Activated naive CD8-positive, alpha-beta T cell treated with anti-CD3 and anti-CD28 coated beads, Interleukin-2, amount 50 U/mL, for 24 hours (primary cell): ENCODE measurements at regions not wholly inside any gene's neighbourhood (a gene's known extent, or its start where the extent isn't known, plus 50 kb on each side); places are given as distances from the start of the nearest gene placed in this dataset.

Source experiments
- ATAC-seq: fragments of 150-1000 bp; cut with Tn5 transposase; one replicate; pipeline ENCODE4 v1.10.0; 2021
- DNase-seq: peaks from one replicate; pipeline ENCODE4 v3.0.0; 2021
- H3K27ac Mint-ChIP-seq: one replicate; pipeline ENCODE4 v1.8.0; 2021; ENCODE audit warnings: mild to moderate bottlenecking, mixed read lengths
- H3K27me3 Mint-ChIP-seq: one replicate; pipeline ENCODE4 v1.8.0; 2021; ENCODE audit warnings: mixed read lengths
- H3K36me3 Mint-ChIP-seq: one replicate; pipeline ENCODE4 v1.8.0; 2021; ENCODE audit warnings: low read depth, mixed read lengths
- H3K4me1 Mint-ChIP-seq: one replicate; pipeline ENCODE4 v1.8.0; 2021; ENCODE audit warnings: mixed read lengths
- H3K4me3 Mint-ChIP-seq: one replicate; pipeline ENCODE4 v1.8.0; 2021; ENCODE audit warnings: mild to moderate bottlenecking, moderate library complexity, mixed read lengths
- H3K9me3 Mint-ChIP-seq: one replicate; pipeline ENCODE4 v1.8.0; 2021; ENCODE audit warnings: mixed read lengths

GRCh38 chr7:35353481-35353880 is 99.6 kb upstream of the TBX20 start:
- H3K4me1 Mint-ChIP-seq: no peaks in the 10 kb centered on the region

GRCh38 chr7:35351466-35351865 is 97.6 kb upstream of the TBX20 start:
- H3K27me3 Mint-ChIP-seq: peaks cover 15% of the 10 kb centered on the region
- H3K27ac Mint-ChIP-seq: no peak overlapping the region
- ATAC-seq: no peak
- H3K4me3 Mint-ChIP-seq: no peak overlapping the region
- no peaks in the 10 kb centered on the region for H3K4me1 Mint-ChIP-seq
- no peak for DNase-seq
- no peaks in the 10 kb centered on the region for H3K36me3 Mint-ChIP-seq
- no peaks in the 10 kb centered on the region for H3K9me3 Mint-ChIP-seq

More at GRCh38 chr7:35353481-35353880, 99.6 kb upstream of the TBX20 start:
- no peaks in the 10 kb centered on the region for H3K9me3 Mint-ChIP-seq
- ATAC-seq: no peak
- DNase-seq: no peak
- no peak overlapping the region for H3K4me3 Mint-ChIP-seq
- no peak overlapping the region for H3K27ac Mint-ChIP-seq
- H3K36me3 Mint-ChIP-seq: no peaks in the 10 kb centered on the region
- H3K27me3 Mint-ChIP-seq: peaks cover 19% of the 10 kb centered on the region

- no peaks in the 10 kb centered on the region for H3K4me1 Mint-ChIP-seq
- ATAC-seq (no peak), DNase-seq (no peak)
- peaks cover 13% of the 10 kb centered on the region for H3K27me3 Mint-ChIP-seq
- no peaks in the 10 kb centered on the region for H3K9me3 Mint-ChIP-seq
- H3K27ac Mint-ChIP-seq: no peak overlapping the region
- H3K4me3 Mint-ChIP-seq: no peak overlapping the region
- no peaks in the 10 kb centered on the region for H3K36me3 Mint-ChIP-seq
Observed at GRCh38 chr7:35348611-35349400, 94.9 kb upstream of the TBX20 start.

GRCh38 chr7:35342786-35343185 is 88.9 kb upstream of the TBX20 start:
- Mint-ChIP-seq H3K27ac (no peak overlapping the region), H3K4me3 (no peak overlapping the region), H3K36me3 (no peaks in the 10 kb centered on the region), H3K4me1 (no peaks in the 10 kb centered on the region), H3K9me3 (no peaks in the 10 kb centered on the region), H3K27me3 (peaks cover 9% of the 10 kb centered on the region)
- DNase-seq: no peak
- no peak for ATAC-seq

GRCh38 chr7:35339811-35340210 is 85.9 kb upstream of the TBX20 start:
- no peak overlapping the region for H3K4me3 Mint-ChIP-seq
- H3K4me1 Mint-ChIP-seq: no peaks in the 10 kb centered on the region
- H3K36me3 Mint-ChIP-seq: no peaks in the 10 kb centered on the region

GRCh38 chr7:35336444-35336843 is 82.5 kb upstream of the TBX20 start:
- no peak overlapping the region for H3K4me3 Mint-ChIP-seq
- H3K9me3 Mint-ChIP-seq: no peaks in the 10 kb centered on the region
- ATAC-seq (no peak), DNase-seq (no peak)
- H3K36me3 Mint-ChIP-seq: no peaks in the 10 kb centered on the region
- no peaks in the 10 kb centered on the region for H3K4me1 Mint-ChIP-seq
- H3K27me3 Mint-ChIP-seq: peaks cover 7% of the 10 kb centered on the region
- H3K27ac Mint-ChIP-seq: no peak overlapping the region

More at GRCh38 chr7:35339811-35340210, 85.9 kb upstream of the TBX20 start:
- DNase-seq (no peak), ATAC-seq (no peak)
- H3K9me3 Mint-ChIP-seq: no peaks in the 10 kb centered on the region
- no peak overlapping the region for H3K27ac Mint-ChIP-seq
- peaks cover 7% of the 10 kb centered on the region for H3K27me3 Mint-ChIP-seq

- Mint-ChIP-seq H3K27me3 (peaks cover 11% of the 10 kb centered on the region), H3K4me1 (no peaks in the 10 kb centered on the region), H3K27ac (no peak overlapping the region), H3K36me3 (no peaks in the 10 kb centered on the region), H3K9me3 (no peaks in the 10 kb centered on the region), H3K4me3 (no peak overlapping the region)
- DNase-seq (no peak), ATAC-seq (no peak)
Observed at GRCh38 chr7:35334506-35334905, 80.6 kb upstream of the TBX20 start.

- no peak for DNase-seq
- H3K36me3 Mint-ChIP-seq: no peaks in the 10 kb centered on the region
- H3K4me3 Mint-ChIP-seq: no peak overlapping the region
- H3K9me3 Mint-ChIP-seq: no peaks in the 10 kb centered on the region
- ATAC-seq: no peak
- H3K4me1 Mint-ChIP-seq: no peaks in the 10 kb centered on the region
- peaks cover 8% of the 10 kb centered on the region for H3K27me3 Mint-ChIP-seq
- no peak overlapping the region for H3K27ac Mint-ChIP-seq
Observed at GRCh38 chr7:35333265-35333664, 79.4 kb upstream of the TBX20 start.

GRCh38 chr7:35331730-35332678 is 78.1 kb upstream of the TBX20 start:
- Mint-ChIP-seq H3K27me3 (peaks cover 10% of the 10 kb centered on the region), H3K4me1 (no peaks in the 10 kb centered on the region), H3K27ac (no peak overlapping the region), H3K4me3 (no peak overlapping the region), H3K9me3 (no peaks in the 10 kb centered on the region), H3K36me3 (no peaks in the 10 kb centered on the region)
- DNase-seq (no peak), ATAC-seq (no peak)

GRCh38 chr7:35329026-35329425 is 75.1 kb upstream of the TBX20 start:
- Mint-ChIP-seq H3K27ac (no peak overlapping the region), H3K36me3 (no peaks in the 10 kb centered on the region), H3K27me3 (peaks cover 7% of the 10 kb centered on the region)

GRCh38 chr7:35319606-35320005 is 65.7 kb upstream of the TBX20 start:
- Mint-ChIP-seq H3K4me3 (no peak overlapping the region), H3K27ac (no peak overlapping the region), H3K4me1 (no peaks in the 10 kb centered on the region), H3K27me3 (peaks cover 8% of the 10 kb centered on the region), H3K36me3 (no peaks in the 10 kb centered on the region), H3K9me3 (peaks cover 3% of the 10 kb centered on the region)
- ATAC-seq (no peak), DNase-seq (no peak)

More at GRCh38 chr7:35329026-35329425, 75.1 kb upstream of the TBX20 start:
- no peak for DNase-seq
- no peak for ATAC-seq
- H3K9me3 Mint-ChIP-seq: peaks cover 10% of the 10 kb centered on the region
- H3K4me3 Mint-ChIP-seq: no peak overlapping the region
- H3K4me1 Mint-ChIP-seq: no peaks in the 10 kb centered on the region

- ATAC-seq: no peak
- Mint-ChIP-seq H3K27ac (no peak overlapping the region), H3K4me1 (no peaks in the 10 kb centered on the region), H3K4me3 (no peak overlapping the region), H3K9me3 (no peaks in the 10 kb centered on the region), H3K36me3 (no peaks in the 10 kb centered on the region), H3K27me3 (peaks cover 8% of the 10 kb centered on the region)
- no peak for DNase-seq
Observed at GRCh38 chr7:35316549-35316948, 62.6 kb upstream of the TBX20 start.

- no peak for ATAC-seq
- no peaks in the 10 kb centered on the region for H3K36me3 Mint-ChIP-seq
- H3K27ac Mint-ChIP-seq: no peak overlapping the region
- no peaks in the 10 kb centered on the region for H3K9me3 Mint-ChIP-seq
- no peaks in the 10 kb centered on the region for H3K4me1 Mint-ChIP-seq
- no peak overlapping the region for H3K4me3 Mint-ChIP-seq
- DNase-seq: no peak
- H3K27me3 Mint-ChIP-seq: peaks cover 4% of the 10 kb centered on the region
Observed at GRCh38 chr7:35315517-35315916, 61.6 kb upstream of the TBX20 start.

- no peak for ATAC-seq
- peaks cover 1% of the 10 kb centered on the region for H3K27me3 Mint-ChIP-seq
Observed at GRCh38 chr7:35314354-35314753, 60.5 kb upstream of the TBX20 start.

GRCh38 chr7:35313575-35313974 is 59.7 kb upstream of the TBX20 start:
- no peak overlapping the region for H3K27ac Mint-ChIP-seq
- H3K27me3 Mint-ChIP-seq: peaks cover 1% of the 10 kb centered on the region
- no peaks in the 10 kb centered on the region for H3K4me1 Mint-ChIP-seq
- H3K4me3 Mint-ChIP-seq: no peak overlapping the region
- no peak for DNase-seq
- no peaks in the 10 kb centered on the region for H3K36me3 Mint-ChIP-seq
- ATAC-seq: no peak
- no peaks in the 10 kb centered on the region for H3K9me3 Mint-ChIP-seq

More at GRCh38 chr7:35314354-35314753, 60.5 kb upstream of the TBX20 start:
- no peaks in the 10 kb centered on the region for H3K9me3 Mint-ChIP-seq
- H3K27ac Mint-ChIP-seq: no peak overlapping the region
- no peaks in the 10 kb centered on the region for H3K36me3 Mint-ChIP-seq
- H3K4me1 Mint-ChIP-seq: no peaks in the 10 kb centered on the region
- no peak overlapping the region for H3K4me3 Mint-ChIP-seq
- no peak for DNase-seq
